COLO668 (cell line): ENCODE measurements at regions not wholly inside any gene's neighbourhood (a gene's known extent, or its start where the extent isn't known, plus 50 kb on each side); places are given as distances from the start of the nearest gene placed in this dataset.
"Not testable (repeated sequence)": the region's sequence is repeated elsewhere in the genome, so short reads cannot be mapped to it uniquely, and the experiment has no call there.

Experiments
- DNase-seq: peaks from one replicate; lab custom pipeline; 2025; ENCODE audit not compliant: unreplicated experiment; lab: John Stamatoyannopoulos, UW

DNA sequence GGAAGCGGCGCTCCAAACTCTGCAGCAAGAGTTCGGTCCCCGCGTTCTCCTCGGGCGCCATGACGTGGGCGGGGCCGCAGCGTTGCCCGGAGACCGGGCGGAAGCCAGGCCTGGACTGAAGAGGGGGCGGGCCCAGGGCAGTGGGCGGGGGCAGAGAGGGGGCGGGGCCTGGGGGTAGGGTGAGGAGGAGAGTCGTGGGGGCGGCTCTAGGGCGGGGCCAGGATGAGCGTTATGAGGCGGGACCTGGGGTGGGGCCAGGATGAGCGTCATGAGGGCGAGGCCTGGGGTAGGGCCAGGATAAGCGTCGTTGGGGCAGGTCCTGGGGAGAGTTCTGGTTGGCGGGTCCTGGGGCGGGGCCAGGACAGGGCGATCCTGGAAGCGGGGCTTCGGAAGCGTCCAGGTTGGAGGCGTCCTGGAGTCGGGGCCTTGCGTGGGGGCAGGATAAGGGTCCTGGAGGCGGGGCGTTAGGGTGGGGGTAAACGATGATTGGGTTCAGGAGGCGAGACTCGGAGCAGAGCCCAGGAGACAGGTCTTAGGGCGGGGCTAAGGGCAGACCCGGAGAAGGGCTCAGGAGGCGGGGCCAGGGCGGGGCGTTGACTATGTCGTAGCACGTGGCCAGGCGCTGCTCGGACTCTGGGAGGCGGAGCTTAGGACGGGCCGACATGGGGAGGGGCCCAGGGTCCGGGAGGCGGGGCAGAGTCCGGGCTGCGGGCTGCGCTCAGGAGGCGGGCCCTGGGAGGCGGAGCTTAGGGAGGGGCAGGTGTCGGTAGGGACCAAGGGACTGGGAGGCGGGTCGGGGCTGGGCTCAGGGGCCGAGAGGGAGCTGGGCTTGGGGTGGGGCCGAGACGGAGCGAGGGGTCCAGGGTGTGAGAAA is 131.1 kb upstream of the ALDH3B2 start:
- peak; percentile 94 for DNase-seq

DNA sequence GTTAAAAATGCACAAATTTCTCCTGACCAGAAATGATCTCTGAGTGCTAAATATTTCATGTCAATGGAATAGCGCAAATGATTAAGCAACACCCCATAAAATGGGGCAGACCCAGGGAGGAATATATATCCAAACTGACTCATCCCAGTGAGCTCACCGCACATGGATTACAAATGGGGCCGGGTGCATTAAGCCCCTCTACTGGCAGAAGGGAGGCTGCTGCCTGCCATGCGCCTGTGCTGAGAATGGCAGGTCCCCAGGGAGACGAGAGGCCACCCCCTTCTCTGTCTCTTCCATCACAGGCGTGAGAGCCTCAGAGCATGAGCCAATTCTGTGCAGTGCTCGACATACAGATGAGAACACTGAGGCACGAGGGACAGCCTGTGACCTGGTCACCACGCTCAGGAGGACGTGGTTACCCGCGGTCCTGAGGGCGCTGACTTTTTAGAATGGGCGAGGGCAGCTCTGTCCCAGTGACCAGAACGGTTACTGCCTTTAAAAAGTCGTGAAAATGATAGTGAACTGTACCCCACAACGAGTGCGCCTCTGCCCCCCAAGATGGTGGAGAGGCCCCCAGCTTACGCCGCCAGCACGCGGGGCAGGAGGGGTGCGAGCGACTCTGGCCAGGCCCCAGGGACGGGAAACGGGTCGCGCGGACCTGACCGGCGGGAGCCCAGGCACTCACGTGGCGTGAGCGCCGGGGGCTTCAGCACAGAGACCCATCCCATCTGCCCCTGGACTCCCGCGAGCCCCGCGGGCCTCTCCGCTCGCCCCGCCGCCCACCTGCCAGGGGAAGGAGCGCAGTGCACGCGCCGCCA is 130.2 kb upstream of the ALDH3B2 start:
- DNase-seq = peak; percentile 4

DNA sequence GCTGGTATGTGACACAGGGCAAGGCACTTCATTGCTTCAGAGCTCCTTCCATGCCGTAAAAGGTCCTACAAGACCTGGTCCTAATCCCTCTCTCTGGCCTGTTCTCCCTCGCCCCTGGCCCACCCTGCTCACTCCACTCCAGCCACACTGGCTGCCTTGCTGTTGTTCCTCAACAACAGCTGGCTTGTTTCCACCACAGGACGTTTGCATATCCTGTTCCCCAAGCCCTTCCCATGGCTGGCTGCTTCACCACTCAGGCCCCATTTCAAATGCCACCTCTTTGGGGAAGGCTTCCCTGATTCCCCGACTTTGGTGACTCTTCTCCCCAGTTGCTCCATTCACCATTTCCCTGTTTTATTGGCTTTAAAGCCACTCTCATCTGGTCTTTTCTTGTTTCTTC is 129.1 kb upstream of the ALDH3B2 start:
- not testable (repeated sequence) for DNase-seq

DNA sequence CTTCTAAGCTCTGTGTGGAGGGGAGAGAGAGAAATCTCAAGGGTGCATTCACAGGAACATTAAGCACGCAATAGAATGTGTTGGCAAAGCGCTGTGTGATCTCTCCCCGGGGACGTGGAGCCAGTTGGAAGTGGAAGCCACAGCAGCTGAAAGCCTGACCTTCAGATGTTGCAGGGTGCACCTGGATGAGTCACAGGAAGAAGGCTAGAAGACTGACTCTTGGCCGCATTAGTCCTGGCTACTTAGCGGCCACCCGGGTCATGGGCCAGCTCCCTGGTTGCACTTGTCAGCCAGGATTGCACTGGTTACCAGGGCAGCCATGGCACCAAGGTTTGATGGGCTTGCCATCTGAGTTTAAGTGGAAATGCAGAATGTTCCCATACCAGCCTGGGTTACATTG is 128.6 kb upstream of the ALDH3B2 start:
- DNase-seq = not testable (repeated sequence)

DNA sequence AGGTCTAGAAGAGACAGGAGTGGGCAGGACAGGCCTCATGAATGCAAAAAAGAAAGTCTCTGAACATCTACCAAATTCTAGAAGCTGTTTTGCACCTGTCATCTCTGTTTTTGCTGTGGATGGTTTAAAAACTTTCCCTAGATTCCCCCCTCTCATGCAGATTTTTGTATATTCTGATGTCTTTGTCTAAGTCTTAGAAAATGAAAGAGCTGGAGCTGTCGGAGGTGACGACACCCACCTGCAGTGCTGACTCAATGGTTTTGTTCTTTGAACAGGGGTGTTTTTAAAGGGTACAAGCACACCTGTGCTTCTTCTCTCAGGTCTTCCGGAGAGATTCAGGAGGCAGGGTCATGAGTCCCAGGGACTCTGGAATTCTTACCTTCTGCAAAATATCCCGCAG is 128.2 kb upstream of the ALDH3B2 start:
- DNase-seq = not testable (repeated sequence)

DNA sequence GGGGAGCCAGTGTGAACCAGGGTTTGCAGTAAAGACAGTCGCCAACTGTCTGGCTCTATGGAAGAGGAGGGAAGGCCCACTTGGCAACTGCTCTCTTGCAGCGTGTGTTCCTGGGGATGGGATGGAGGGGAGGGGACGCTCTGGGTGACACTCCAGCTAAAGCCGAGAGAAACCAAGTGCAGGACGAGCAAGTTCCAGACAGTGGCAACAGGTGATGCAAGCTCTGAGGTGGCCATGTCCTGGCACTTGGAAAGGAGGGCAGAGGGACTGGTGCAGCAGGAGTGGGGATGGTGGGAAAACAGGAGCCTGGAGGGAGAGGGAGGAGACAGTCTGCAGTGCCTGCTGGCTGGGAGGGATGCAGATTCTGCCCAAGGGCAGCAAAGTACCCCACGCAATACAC is 127.0 kb upstream of the ALDH3B2 start:
- not testable (repeated sequence) for DNase-seq

DNA sequence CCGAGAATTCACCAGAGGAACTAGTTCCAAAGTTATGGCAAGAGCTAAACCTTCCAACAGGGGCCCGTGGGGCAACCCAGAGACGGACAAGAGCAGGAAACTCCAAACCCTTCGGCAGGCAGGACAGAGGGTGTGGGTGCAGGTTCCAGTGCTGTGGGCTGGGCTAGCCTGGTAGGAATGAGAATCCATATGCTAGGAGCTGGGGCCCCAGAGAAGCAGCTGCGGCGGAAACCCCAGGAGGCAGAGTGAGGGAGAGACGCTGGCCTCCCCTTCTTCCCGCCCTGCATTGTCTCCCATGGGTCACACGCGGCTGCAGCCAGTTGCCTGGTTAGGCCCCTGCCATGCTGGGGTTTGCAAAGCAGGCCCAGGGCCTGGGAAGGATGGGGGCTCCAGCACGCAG is 126.2 kb upstream of the ALDH3B2 start:
- DNase-seq = not testable (repeated sequence)

DNA sequence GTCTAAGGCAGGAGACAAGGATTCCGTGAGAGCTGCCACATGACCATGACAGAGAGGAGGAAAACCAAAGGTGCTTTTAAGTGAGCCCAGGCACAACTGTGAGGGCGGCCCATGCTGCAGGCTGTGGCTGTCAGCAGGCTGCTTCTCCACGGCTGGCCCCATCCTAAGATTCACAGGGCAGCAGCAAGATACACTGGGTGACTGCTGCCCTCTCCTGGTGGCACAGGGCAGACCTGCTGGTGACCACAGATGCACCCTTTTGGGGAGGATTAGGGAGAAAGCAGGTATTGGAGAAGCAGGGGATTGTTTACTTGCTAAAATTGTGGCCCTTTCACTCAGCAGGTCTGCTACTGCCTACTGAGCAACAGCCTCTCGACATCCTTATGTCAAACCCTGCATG is 125.4 kb upstream of the ALDH3B2 start:
- DNase-seq = not testable (repeated sequence)

DNA sequence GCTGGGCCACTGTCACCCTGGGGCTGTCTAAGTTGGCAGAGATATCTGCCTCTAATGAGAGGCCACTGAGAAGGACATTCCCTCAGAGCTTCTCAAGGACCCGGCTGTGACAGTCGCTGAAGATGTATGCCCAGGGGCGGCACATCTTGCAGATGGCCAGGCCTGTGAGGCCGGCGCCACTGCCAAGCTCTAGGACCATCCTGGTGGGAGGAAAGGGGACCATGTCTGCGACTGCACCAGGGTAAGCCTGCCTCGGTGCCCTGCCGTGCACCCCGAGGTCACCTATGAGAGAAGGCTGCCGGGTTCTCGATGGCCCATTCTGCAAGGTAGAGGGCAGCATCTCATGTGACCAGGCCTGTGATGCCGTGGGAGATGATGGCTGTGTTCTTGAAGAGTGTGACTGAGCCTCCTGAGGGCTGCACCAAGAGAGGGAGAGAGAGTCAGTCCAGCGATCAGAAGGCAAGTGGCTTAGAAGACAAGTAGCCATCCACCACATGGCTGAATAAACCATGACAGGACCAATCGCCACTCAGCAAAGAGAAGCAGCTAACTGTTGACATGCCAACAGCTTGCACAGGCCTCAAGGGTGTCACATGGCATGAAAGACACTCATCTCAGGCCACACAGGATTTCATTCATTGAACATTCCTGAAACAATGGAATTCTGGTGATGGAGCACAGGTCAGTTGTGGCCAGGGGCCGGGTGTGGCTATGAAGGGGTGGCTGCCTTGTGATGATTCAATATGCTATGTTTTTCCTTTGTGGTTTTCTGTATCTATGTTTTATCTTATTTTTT is 123.5 kb upstream of the ALDH3B2 start:
- DNase-seq = not testable (repeated sequence)

DNA sequence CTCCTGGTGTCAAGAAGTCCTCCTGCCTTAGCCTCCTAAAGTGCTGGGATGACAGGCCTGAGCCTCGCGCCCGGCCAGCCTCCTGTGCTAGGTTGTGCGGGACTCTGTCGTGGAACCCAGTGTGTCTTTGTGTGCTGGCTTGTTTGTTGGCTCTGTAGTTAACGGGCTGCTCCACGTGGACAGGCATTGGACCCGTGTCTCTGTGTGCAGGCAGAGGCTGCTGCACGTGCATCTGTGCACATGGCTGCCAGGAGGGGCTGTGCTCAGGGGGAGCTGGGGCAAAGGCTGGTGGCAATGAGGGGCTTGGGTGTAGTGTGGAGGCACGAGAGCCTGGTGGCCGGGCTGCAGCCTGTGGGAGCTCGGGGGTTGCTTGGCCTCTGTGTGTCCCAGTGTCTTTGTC is 121.3 kb upstream of the ALDH3B2 start:
- DNase-seq = no peak

DNA sequence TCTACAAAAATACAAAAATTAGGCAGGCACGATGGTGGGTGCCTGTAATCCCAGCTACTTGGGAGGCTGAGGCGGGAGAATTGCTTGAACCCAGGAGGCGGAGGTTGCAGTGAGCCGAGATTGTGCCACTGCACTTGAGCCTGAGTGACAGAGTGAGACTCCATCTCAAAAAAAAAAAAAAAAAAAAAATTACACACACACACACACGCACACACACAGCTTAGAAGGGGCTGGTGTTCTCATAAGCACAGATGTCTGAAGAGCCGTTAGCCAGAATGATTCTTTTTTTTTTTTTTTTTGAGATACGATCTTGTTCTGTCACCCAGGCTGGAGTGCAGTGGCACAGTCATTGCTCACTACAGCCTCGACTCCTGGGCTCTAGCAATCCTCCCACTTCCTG is 119.3 kb upstream of the ALDH3B2 start:
- not testable (repeated sequence) for DNase-seq

DNA sequence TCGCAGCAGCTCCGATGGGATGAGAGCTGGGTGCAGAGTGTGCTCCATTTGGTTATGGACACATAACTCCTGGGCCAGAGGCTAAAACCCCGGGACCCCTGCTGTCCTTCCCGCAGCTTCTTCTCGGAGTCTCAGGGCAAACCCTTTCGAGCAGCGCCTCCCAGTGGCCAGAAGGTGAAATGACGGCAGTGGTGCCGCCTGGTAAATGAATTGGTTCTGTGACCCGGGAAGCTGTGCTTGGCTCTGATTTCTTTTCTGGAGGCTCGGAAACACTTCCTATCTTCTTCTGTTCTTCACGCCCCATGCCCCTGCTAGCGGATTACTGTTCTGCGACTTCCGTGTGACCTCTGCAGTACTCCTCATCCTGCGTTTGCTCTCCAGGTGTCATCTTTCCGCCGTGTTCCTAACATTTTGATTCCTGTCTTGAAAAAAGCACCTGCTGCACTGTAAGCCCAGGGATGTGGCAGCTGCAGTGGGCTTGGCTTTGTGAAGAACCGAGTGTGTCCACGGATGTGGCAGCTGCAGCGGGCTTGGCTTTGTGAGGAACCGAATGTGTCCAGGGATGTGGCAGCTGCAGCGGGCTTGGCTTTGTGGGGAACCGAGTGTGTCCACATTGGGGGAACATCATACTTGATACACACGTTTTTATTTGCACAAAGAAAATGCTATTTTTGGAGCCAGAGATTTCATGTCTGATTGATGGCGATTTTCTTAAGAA is 118.0 kb upstream of the ALDH3B2 start:
- peak; percentile 66 for DNase-seq

DNA sequence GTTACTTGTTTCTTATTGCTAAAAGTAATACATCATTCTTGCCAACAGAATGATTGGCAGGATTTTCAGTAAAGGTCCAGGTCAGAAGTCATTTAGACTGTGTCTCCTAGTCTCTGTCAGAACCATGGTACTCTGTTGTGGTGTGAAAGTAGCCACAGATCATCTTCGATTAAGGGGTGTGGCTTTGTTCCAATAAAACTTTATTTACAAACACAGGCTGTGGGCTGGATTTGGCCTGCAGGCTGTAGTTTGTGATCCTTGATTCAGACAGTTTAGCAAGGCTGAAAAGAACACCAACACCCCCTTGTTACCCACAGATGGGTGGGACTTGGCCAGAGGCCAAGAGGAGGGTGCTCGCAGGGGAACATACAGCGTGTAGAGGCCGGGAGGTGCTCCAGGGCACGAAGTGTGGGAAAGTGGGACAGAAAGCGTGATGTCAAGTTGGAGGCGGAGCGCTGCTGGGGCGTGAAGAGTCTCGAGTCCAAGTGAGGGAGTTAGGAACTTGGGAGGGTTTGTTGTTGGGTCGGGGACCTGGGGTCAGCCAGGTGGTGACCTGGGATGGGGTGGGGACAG is 117.3 kb upstream of the ALDH3B2 start:
- peak; percentile 28 for DNase-seq

DNA sequence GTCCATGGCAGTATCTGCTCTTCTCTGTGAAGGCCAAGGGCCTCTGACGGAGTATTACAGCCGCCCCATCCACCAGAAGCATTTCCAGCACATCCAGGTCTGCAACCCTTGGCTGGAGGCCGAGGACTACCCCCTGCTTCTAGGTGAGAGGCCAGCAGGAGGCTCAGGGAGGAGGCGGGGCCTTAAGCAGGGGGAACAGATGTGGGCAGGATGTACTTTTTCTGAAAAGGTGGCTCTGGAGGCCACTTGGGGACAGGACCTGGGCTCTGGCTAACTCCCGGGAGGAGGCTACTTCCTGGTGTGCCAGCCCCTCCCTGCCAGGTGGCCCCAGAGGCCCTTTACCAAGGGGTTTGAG is 113.9 kb upstream of the ALDH3B2 start:
- DNase-seq = not testable (repeated sequence)

DNA sequence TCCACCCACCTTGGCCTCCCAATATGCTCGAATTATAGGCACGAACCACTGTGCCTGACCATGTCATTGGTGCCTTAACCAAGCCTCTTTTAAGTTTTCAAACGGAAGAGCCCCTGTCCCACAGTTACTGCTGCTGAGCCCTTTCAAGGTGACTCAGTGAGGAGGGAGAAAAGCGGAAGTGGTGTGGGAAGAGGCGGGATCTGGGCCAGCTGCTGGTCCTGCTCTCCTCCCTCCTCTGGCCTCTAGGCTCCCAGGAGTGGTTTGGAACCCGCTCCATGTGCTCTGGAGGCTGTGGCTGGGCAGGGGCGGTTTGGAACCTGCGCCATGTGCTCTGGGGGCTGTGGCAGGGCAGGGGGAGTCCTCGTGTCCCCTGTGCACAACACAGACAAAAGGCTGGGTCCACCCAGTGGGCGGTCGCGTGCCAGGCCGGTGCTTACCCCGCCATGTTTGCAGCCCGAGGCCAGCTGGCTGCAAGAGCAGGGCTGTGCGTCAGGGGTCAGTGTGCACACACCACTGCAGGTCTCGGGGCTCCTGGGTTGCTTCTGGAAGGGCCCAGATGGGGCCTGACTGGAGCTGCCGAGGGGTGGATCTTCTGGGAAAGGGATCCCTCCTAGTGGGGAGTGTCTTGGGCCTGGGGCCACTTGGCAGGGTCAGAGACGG is 113.4 kb upstream of the ALDH3B2 start:
- not testable (repeated sequence) for DNase-seq

DNA sequence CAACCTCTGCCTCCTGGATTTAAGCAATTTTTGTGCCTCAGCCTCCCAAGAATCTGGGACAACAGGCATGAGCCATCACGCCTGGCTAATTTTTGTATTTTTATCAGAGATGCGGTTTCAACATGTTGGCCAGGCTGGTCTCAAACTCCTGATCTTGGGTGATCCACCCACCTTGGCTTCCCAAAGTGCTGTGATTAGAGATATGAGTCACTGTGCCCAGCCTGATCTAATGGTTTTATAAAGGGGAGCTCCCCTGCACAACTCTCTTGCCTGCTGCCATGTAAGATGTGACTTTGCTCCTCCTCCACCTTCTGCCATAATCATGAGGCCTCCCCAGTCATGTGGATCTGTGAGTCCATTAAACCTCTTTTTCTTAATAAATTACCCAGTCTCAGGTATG is 107.5 kb upstream of the ALDH3B2 start:
- not testable (repeated sequence) for DNase-seq

DNA sequence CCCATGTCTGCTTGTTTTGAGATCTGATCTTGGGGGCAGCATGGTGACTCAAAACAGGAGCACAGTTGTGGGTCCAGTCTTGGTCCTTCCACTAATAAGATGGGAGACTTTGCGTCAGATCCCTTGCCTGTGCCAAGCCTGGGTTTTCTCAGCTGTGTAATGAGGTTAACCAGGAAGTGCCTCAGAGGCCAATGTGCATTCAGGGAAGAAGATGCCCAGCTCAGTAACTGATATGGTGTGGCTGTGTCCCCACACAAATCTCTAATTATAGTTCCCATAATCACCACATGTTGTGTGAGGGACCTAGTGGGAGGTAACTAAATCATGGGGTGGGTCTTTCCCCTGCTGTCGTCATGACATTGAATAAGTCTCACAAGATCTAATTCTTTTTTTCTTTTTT is 107.1 kb upstream of the ALDH3B2 start:
- not testable (repeated sequence) for DNase-seq

DNA sequence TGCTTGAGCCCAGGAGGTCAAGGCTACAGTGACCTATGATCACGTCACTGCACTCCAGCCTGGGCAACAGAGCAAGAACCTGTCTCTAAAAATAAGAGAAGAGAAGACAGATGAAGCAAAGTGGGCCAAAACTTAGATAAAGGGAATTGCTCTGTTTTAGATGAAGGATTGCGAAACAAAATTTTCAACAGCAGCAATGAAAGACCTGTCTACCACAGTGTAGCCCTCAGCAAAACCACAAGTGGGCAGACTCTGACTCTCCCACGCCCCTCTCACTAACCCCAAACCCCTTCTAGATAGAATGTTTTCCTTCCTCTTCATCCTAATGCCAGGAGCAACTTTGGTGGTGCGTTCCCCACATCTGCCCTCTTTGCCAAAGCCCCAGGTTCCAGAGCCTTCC is 105.6 kb upstream of the ALDH3B2 start:
- no peak for DNase-seq

DNA sequence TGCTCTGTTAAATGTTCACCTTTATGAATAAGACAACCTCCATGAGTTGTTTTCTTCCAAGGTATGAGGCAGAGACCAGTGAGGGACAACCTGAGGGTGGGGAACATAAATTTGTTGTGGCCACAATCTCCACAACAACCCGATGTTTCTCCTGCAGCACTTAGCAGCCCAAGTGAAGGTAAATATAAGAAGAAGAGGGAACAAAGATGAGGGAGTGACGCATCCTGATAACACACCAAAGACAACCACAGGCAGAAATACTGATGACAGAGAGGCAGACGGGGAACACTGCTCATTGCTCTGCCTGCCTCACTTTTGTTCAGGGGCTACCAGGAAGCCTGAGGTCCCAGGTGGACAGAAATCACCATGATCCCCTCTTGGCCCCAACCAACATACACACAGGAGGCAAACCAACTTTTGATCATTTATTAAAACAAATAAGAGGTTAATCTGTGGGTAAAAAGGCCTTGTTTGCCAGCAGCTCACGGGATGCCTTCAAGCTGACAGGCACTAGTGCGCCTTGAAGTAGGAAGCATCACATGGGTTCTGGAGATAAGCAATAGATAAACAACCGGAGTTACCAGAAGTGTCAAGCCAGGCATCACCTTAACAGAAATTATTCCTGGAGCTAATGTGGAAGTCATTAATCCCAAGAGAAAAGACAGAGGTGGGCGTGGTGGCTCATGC is 104.9 kb upstream of the ALDH3B2 start:
- DNase-seq = not testable (repeated sequence)
